HEK293 (cell line): ENCODE measurements at regions not wholly inside any gene's neighbourhood (a gene's known extent, or its start where the extent isn't known, plus 50 kb on each side); places are given as distances from the start of the nearest gene placed in this dataset.
A peak's percentile ranks its signal among the peaks of the same experiment; 100 is the strongest.

Experiments
- CTCF ChIA-PET: fragments of 350-600 bp; formaldehyde crosslinking; extraction: SDS; loops from one replicate; lab custom pipeline; 2021; ENCODE audit warnings: antibody characterized with exemption; lab: Yijun Ruan, JAX
- POLR2A ChIA-PET: fragments of 300-600 bp; formaldehyde crosslinking; extraction: SDS; loops from one replicate; lab custom pipeline; 2020; ENCODE audit warnings: antibody characterized with exemption, inconsistent platforms; lab: Yijun Ruan, JAX
- H3K27ac ChIP-seq: fragments of 200-500 bp; sonication (Bioruptor generic); 2 replicates; pipeline ENCODE4 v1.5.1; 2014; ENCODE audit warnings: low read depth, low read length, control low read depth, inconsistent platforms; ENCODE audit errors: extremely low read depth
- H3K36me3 ChIP-seq, 2 experiments: fragments of 200-500 bp in 1 of 2; sonication (Bioruptor generic) in 1 of 2; 1 replicate in 1 of 2; 2 replicates in 1 of 2; pipeline ENCODE4 v1.5.1; 2014 to 2017; ENCODE audit warnings: inconsistent platforms in 2 of 2, low read length in 2 of 2; ENCODE audit not compliant: control insufficient read depth in 2 of 2, insufficient read depth in 1 of 2
- H3K4me1 ChIP-seq: fragments of 200-500 bp; sonication (Bioruptor generic); 2 replicates; pipeline ENCODE4 v1.5.1; 2014; ENCODE audit warnings: mild to moderate bottlenecking, low read length, inconsistent platforms; ENCODE audit not compliant: control insufficient read depth, insufficient read depth
- H3K4me3 ChIP-seq: 2 replicates; pipeline ENCODE4 v1.5.1; 2011; ENCODE audit warnings: low read depth, mild to moderate bottlenecking, control low read depth, low read length, moderate library complexity
- H3K9me3 ChIP-seq: fragments of 200-500 bp; sonication (Bioruptor generic); 2 replicates; pipeline ENCODE4 v1.5.1; 2014; ENCODE audit warnings: low read depth, low read length, inconsistent platforms; ENCODE audit not compliant: control insufficient read depth, insufficient read depth
- BCL6B ChIP-seq: fragments of 450-650 bp; formaldehyde crosslinking; IDR thresholded peaks from 2 replicates; pipeline ENCODE4 v1.5.1; 2017; ENCODE audit warnings: missing biosample characterization, missing genetic modification characterization
- HOXC10 ChIP-seq: sonication (generic); formaldehyde crosslinking; IDR thresholded peaks from 2 replicates; pipeline ENCODE4 v1.8.1; 2023; ENCODE audit warnings: mild to moderate bottlenecking, missing genetic modification reagents
- SP7 ChIP-seq: fragments of 450-650 bp; formaldehyde crosslinking; IDR thresholded peaks from 2 replicates; pipeline ENCODE4 v1.5.1; 2016; ENCODE audit warnings: missing biosample characterization, missing genetic modification characterization
- TCF7L2 ChIP-seq: IDR thresholded peaks from 2 replicates; pipeline ENCODE4 v1.6.1; 2011; ENCODE audit warnings: low read depth, mild to moderate bottlenecking, inconsistent platforms, low read length, moderate library complexity, borderline replicate concordance
- TRIM28 ChIP-seq: IDR thresholded peaks from 2 replicates; pipeline ENCODE4 v1.6.1; 2011; ENCODE audit warnings: low read length, control low read depth, borderline replicate concordance
- YY1 ChIP-seq: fragments of 450-650 bp; formaldehyde crosslinking; IDR thresholded peaks from 2 replicates; pipeline ENCODE4 v1.5.1; 2018; ENCODE audit warnings: missing biosample characterization, missing genetic modification characterization
- ZIC2 ChIP-seq: fragments of 450-650 bp; formaldehyde crosslinking; IDR thresholded peaks from 2 replicates; pipeline ENCODE4 v1.5.1; 2016; ENCODE audit warnings: missing biosample characterization, missing genetic modification characterization
- ZNF16 ChIP-seq: fragments of 450-650 bp; formaldehyde crosslinking; IDR thresholded peaks from 2 replicates; pipeline ENCODE4 v1.5.1; 2016; ENCODE audit warnings: low read depth, missing biosample characterization, missing genetic modification characterization
- ZNF366 ChIP-seq: fragments of 450-650 bp; formaldehyde crosslinking; conservative IDR thresholded peaks from 2 replicates; pipeline ENCODE4 v1.5.1; 2016; ENCODE audit warnings: missing biosample characterization, missing genetic modification characterization
- ZNF433 ChIP-seq: fragments of 450-650 bp; formaldehyde crosslinking; IDR thresholded peaks from 2 replicates; pipeline ENCODE4 v1.5.1; 2016; ENCODE audit warnings: missing biosample characterization, missing genetic modification characterization, low read depth
- ZNF48 ChIP-seq: fragments of 450-650 bp; formaldehyde crosslinking; IDR thresholded peaks from 2 replicates; pipeline ENCODE4 v1.5.1; 2016; ENCODE audit warnings: missing biosample characterization, missing genetic modification characterization
- ZNF529 ChIP-seq: fragments of 450-650 bp; formaldehyde crosslinking; IDR thresholded peaks from 2 replicates; pipeline ENCODE4 v1.5.1; 2017; ENCODE audit warnings: missing genetic modification characterization, missing biosample characterization; ENCODE audit not compliant: insufficient replicate concordance
- ZNF530 ChIP-seq: fragments of 450-650 bp; formaldehyde crosslinking; IDR thresholded peaks from 2 replicates; pipeline ENCODE4 v1.5.1; 2016; ENCODE audit warnings: low read depth, missing biosample characterization, missing genetic modification characterization
- ZNF580 ChIP-seq: fragments of 450-650 bp; formaldehyde crosslinking; IDR thresholded peaks from 2 replicates; pipeline ENCODE4 v1.5.1; 2016; ENCODE audit warnings: missing biosample characterization, missing genetic modification characterization
- ZNF629 ChIP-seq: fragments of 450-650 bp; formaldehyde crosslinking; IDR thresholded peaks from 2 replicates; pipeline ENCODE4 v1.5.1; 2017; ENCODE audit warnings: missing biosample characterization, missing genetic modification characterization
- ZNF76 ChIP-seq: fragments of 450-650 bp; formaldehyde crosslinking; IDR thresholded peaks from 2 replicates; pipeline ENCODE4; 2016; ENCODE audit warnings: low read depth, missing biosample characterization, missing genetic modification characterization, borderline replicate concordance
- TF ChIP-seq, protein P1 (sequence below): fragments of 450-650 bp; formaldehyde crosslinking; IDR thresholded peaks from 2 replicates; pipeline ENCODE4 v1.5.1; 2017; ENCODE audit warnings: missing biosample characterization, missing genetic modification characterization
- TF ChIP-seq, protein P2 (sequence below): fragments of 450-650 bp; formaldehyde crosslinking; IDR thresholded peaks from 2 replicates; pipeline ENCODE4 v1.5.1; 2016; ENCODE audit warnings: missing biosample characterization, missing genetic modification characterization

- Histone ChIP-seq H3K27ac (no peak overlapping the region), H3K9me3 (no peaks in the 10 kb centered on the region), H3K4me1 (peaks cover 8% of the 10 kb centered on the region), H3K36me3 (no peaks in the 10 kb centered on the region), H3K4me3 (no peak overlapping the region)
- ChIA-PET CTCF (interaction anchor here (0.5 to 1.0 kb wide), 3 partner anchors 239 to 752 kb away, joined by 3 read pairs; no protein-coding TSS in a partner anchor), POLR2A (no interaction called here)
- TF ChIP-seq, protein P1, sequence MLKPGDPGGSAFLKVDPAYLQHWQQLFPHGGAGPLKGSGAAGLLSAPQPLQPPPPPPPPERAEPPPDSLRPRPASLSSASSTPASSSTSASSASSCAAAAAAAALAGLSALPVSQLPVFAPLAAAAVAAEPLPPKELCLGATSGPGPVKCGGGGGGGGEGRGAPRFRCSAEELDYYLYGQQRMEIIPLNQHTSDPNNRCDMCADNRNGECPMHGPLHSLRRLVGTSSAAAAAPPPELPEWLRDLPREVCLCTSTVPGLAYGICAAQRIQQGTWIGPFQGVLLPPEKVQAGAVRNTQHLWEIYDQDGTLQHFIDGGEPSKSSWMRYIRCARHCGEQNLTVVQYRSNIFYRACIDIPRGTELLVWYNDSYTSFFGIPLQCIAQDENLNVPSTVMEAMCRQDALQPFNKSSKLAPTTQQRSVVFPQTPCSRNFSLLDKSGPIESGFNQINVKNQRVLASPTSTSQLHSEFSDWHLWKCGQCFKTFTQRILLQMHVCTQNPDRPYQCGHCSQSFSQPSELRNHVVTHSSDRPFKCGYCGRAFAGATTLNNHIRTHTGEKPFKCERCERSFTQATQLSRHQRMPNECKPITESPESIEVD, result 0 out of 2 replicates have a peak, but pooled peaks have one; percentile 10
- TF ChIP-seq ZIC2 (peak; percentile 42; the same call in 1 of the 2 replicates), TCF7L2 (no peak), HOXC10 (no peak), ZNF629 (peak; percentile 33; the same call in 1 of the 2 replicates), SP7 (tag by site-specific recombination) (peak; percentile 54; the same call in 1 of the 2 replicates), ZNF366 (tag by site-specific recombination) (peak; percentile 61), TRIM28 (peak; percentile 19; the same call in 1 of the 2 replicates)
These were observed 109.9 kb downstream of the AHR start for GRCh38 chr7:17408245-17408903.

DNA sequence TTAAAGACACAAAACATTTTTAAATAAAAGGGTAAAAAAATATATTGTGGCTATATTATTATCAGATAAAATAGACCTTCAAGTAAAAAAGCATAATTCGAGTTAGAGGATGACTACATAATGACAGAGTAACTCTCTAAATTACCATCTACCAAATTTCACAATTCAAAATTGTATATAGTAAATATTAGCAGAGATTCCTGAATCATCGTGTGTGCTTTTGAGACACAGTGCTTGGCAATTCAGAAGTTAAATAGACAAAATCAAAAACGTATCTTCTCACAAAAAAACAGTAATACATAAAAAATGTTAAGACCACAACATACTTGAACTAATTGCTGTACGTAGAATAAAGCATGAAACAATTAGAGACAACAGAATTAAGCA is 110.4 kb downstream of the AHR start:
- TF ChIP-seq ZNF580 (tag by site-specific recombination), result no peak
- TF ChIP-seq ZNF433 (tag by site-specific recombination), result no peak
- TF ChIP-seq BCL6B, result no peak
- TF ChIP-seq ZNF16, result no peak
- no peak for TF ChIP-seq YY1 (tag by site-specific recombination)
- TF ChIP-seq, protein P2, sequence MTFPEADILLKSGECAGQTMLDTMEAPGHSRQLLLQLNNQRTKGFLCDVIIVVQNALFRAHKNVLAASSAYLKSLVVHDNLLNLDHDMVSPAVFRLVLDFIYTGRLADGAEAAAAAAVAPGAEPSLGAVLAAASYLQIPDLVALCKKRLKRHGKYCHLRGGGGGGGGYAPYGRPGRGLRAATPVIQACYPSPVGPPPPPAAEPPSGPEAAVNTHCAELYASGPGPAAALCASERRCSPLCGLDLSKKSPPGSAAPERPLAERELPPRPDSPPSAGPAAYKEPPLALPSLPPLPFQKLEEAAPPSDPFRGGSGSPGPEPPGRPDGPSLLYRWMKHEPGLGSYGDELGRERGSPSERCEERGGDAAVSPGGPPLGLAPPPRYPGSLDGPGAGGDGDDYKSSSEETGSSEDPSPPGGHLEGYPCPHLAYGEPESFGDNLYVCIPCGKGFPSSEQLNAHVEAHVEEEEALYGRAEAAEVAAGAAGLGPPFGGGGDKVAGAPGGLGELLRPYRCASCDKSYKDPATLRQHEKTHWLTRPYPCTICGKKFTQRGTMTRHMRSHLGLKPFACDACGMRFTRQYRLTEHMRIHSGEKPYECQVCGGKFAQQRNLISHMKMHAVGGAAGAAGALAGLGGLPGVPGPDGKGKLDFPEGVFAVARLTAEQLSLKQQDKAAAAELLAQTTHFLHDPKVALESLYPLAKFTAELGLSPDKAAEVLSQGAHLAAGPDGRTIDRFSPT, result no peak
- TF ChIP-seq ZNF48 (tag by site-specific recombination), result no peak
- Histone ChIP-seq H3K4me3 (no peak overlapping the region), H3K4me1 (peaks cover 8% of the 10 kb centered on the region), H3K27ac (no peak overlapping the region), H3K9me3 (no peaks in the 10 kb centered on the region), H3K36me3 (no peaks in the 10 kb centered on the region)
- ChIA-PET CTCF (no interaction called here), POLR2A (no interaction called here)

- ChIA-PET CTCF (interaction anchor here (0.9 kb wide), 1 partner anchor 192 kb away, joined by 4 read pairs; no protein-coding TSS in a partner anchor), POLR2A (no interaction called here)
- Histone ChIP-seq H3K36me3 (no peaks in the 10 kb centered on the region), H3K27ac (no peak overlapping the region), H3K9me3 (no peaks in the 10 kb centered on the region), H3K4me1 (peaks cover 6% of the 10 kb centered on the region), H3K4me3 (no peak overlapping the region)
- TF ChIP-seq ZNF529 (tag by site-specific recombination) (no peak), ZNF530 (no peak), ZNF76 (tag by site-specific recombination) (no peak)
These were observed 113.5 kb downstream of the AHR start for GRCh38 chr7:17411922-17412321.
